AG04449 (cell line): ENCODE measurements at regions not wholly inside any gene's neighbourhood (a gene's known extent, or its start where the extent isn't known, plus 50 kb on each side); places are given as distances from the start of the nearest gene placed in this dataset.

Source experiments
- CTCF ChIA-PET: fragments of 350-600 bp; formaldehyde crosslinking; extraction: SDS; loops from one replicate; lab custom pipeline; 2021; ENCODE audit warnings: antibody characterized with exemption; lab: Yijun Ruan, JAX
- POLR2A ChIA-PET: fragments of 400-600, 350-600 bp; formaldehyde crosslinking; extraction: SDS; loops from one replicate; lab custom pipeline; 2020; ENCODE audit warnings: antibody characterized with exemption, inconsistent platforms; lab: Yijun Ruan, JAX
- DNase-seq: peaks from one replicate; pipeline ENCODE4 v3.0.0-alpha.2; 2010; ENCODE audit warnings: low read depth, low spot score
- H3K4me3 ChIP-seq: 2 replicates; pipeline ENCODE4 v1.5.1; 2011; ENCODE audit warnings: low read depth, mild to moderate bottlenecking, control low read depth, low read length
- CTCF ChIP-seq: IDR thresholded peaks from one replicate; pipeline ENCODE4 v1.5.1; 2011; ENCODE audit warnings: mild to moderate bottlenecking, moderate library complexity, low read length, control low read depth, inconsistent platforms; ENCODE audit not compliant: insufficient read depth; ENCODE audit errors: missing control alignments

DNA sequence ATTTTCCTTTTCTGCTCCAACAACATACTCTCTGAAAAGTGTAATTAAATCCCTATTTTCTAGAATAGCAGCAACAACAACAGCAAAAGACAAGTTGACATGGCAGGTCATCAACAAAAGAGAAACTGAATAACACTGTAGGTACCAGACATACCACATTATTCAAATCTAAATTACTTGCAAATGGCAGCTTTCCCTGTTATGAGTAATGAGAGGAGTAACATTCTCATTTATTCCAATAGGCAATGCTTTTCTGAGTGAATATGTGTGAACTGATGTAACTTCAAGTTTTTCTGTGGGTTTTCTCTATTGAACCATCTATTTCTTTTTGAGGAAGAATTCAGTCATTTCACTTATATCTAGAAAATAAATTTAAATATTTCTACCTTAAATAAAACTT lies 501.5 kb downstream of the TRIB2 start:
- TF ChIP-seq CTCF, result no peak

GRCh38 chr2:13227578-13227977 lies 510.8 kb downstream of the TRIB2 start:
- POLR2A ChIA-PET, result no interaction called here
- CTCF ChIA-PET, result no interaction called here
- TF ChIP-seq CTCF, result no peak
- no peak overlapping the region for H3K4me3 ChIP-seq
- DNase-seq, result no peak

More for the DNA sequence above, 501.5 kb downstream of the TRIB2 start:
- H3K4me3 ChIP-seq, result no peak overlapping the region
- DNase-seq, result no peak
- ChIA-PET POLR2A (no interaction called here), CTCF (no interaction called here)

GRCh38 chr2:13230221-13230620 lies 513.5 kb downstream of the TRIB2 start:
- no peak for DNase-seq
- no peak overlapping the region for H3K4me3 ChIP-seq
- CTCF ChIA-PET, result no interaction called here
- no peak for TF ChIP-seq CTCF
- POLR2A ChIA-PET, result no interaction called here

DNA sequence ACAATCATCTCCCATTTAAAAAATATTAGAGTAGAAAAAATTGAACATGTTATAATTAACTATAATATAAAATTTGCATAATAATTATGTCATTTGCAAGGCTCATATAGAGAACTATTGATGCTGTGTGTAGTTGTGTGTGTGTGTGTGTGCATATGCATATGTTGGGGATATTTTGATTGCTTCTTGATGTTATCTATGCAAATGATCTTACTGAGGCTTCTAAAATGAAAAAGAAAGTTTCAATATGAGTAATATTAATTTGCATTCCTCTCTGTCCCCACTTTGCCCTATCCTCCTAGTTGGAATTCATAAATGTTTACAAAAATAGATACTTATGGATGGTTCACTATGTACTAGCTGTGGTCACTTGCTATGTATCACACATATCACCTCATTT lies 523.3 kb downstream of the TRIB2 start:
- no peak for TF ChIP-seq CTCF
- CTCF ChIA-PET, result no interaction called here
- POLR2A ChIA-PET, result no interaction called here
- no peak for DNase-seq
- H3K4me3 ChIP-seq, result no peak overlapping the region

DNA sequence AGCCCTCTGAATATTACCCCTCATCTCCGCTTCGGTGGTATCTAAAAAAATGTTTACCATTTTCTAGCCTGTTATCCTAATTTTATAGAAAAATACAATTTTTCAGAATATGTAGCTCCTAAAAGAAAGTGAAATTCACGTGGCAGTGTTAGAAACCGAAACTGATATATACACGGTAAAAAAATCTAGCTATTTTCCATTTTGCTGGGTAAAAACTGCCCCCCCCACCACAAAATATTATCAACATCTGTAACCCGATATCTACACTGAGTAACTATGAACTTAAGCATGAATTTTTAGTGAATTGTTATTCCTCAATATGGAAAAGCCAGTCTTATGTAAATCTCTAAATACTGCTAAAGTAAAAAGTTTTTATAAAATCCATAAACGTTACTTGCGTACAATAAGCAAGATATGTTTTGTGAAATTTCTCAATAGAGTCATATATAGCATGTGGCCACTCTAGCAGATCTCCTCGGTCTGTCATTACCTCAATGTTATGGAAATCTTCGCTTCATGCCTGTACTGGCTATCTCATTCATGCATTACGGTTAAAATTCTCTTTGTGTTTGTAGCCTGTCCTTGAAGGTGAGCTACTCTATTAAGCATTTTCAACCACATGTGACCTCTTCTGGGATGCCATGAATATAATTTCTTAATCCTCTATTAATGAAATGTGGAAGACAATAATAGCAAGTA lies 524.2 kb downstream of the TRIB2 start:
- ChIA-PET CTCF (no interaction called here), POLR2A (no interaction called here)
- no peak for DNase-seq
- no peak for TF ChIP-seq CTCF
- H3K4me3 ChIP-seq, result no peak overlapping the region

DNA sequence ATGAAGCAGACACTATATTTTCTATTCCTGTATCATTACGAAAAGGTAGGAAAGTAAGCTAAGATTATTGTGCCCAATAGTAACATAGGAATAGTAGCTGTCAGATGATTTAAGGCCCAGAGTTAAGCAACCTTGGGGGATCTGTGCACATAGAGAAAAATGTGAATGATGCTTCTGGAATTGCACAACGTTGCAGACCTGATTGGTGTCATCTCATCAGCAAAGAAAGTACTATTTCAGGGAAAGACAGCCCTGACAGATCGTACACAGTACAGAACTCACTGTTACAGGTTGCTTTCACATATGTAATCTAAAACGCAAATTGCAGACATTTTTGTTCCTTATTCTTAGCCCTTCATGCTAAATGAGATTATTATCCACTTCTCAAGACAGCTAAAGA lies 535.9 kb downstream of the TRIB2 start:
- no peak for DNase-seq
- ChIA-PET POLR2A (no interaction called here), CTCF (no interaction called here)
- no peak for TF ChIP-seq CTCF
- no peak overlapping the region for H3K4me3 ChIP-seq
